ENCODE measurements at regions not wholly inside any gene's neighbourhood (a gene's known extent, or its start where the extent isn't known, plus 50 kb on each side); places are given as distances from the start of the nearest gene placed in this dataset.

- no peak for TF ChIP-seq OSR1 (CRISPR knock-in tag; IDR thresholded peaks at IDR 0.05)
- no peak for TF ChIP-seq ZNF70 (CRISPR knock-in tag; IDR thresholded peaks at IDR 0.05)
Measured at GRCh38 chr16:73350707-73351452, 303.0 kb upstream of the ZFHX3 start.

Measured in SK-N-SH treated with all-trans-retinoic acid at 6 μM for 48 hours (cell line).